ENCODE measurements at regions not wholly inside any gene's neighbourhood (a gene's known extent, or its start where the extent isn't known, plus 50 kb on each side); places are given as distances from the start of the nearest gene placed in this dataset.

DNA sequence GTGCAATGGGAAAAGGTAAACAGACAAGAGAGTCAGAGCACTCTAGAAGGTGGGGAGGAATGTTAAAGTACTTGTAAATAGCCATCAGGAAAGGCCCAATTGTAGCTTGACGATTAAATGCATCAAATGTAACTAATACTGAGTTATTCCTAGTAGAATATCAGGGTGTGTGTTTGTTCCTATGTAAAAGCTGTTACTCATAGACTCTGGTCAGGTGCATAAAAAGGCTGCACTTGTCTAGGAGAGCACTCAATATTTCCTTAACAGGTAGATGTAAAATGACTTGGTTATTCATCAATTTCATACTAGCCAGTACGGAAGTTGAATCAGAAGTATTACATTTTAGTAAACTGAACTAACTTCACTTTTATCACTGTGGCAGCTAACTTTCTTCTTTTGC, 179.7 kb upstream of the AGR3 start:
- TF ChIP-seq RXRA (IDR thresholded peaks at IDR 0.05; ENCODE audit: insufficient read depth, low read depth, low read length): no peak
- no peak for TF ChIP-seq CTBP2 (IDR thresholded peaks at IDR 0.05; ENCODE audit: borderline replicate concordance, insufficient read depth, insufficient read length, low read length)
- no peak for TF ChIP-seq SIRT6 (IDR thresholded peaks at IDR 0.05; ENCODE audit: low read length)
- no peak for TF ChIP-seq HDAC2 (IDR thresholded peaks at IDR 0.05; ENCODE audit: borderline replicate concordance in 1 of 2, low read depth in 2 of 2, low read length in 2 of 2)
- no peak for TF ChIP-seq RNF2 (IDR thresholded peaks at IDR 0.05; ENCODE audit: borderline replicate concordance, low read depth, low read length, missing control alignments, poor library complexity, severe bottlenecking)
- no peak for TF ChIP-seq POLR2A (IDR thresholded peaks at IDR 0.05; ENCODE audit: control extremely low read depth in 1 of 2, low read depth in 2 of 2, low read length in 2 of 2)
- TF ChIP-seq NANOG (IDR thresholded peaks at IDR 0.05; ENCODE audit: insufficient read depth, low read depth, low read length, poor library complexity, severe bottlenecking): no peak
- TF ChIP-seq CREB1 (IDR thresholded peaks at IDR 0.05): no peak
- TF ChIP-seq GABPA (IDR thresholded peaks at IDR 0.05; ENCODE audit: borderline replicate concordance, insufficient read depth, low read length): no peak
- TF ChIP-seq BRCA1 (IDR thresholded peaks at IDR 0.05; ENCODE audit: low read depth, low read length): no peak
- TF ChIP-seq EGR1 (IDR thresholded peaks at IDR 0.05; ENCODE audit: borderline replicate concordance, low read depth, low read length): no peak
- no peak for TF ChIP-seq TAF1 (IDR thresholded peaks at IDR 0.05; ENCODE audit: low read depth, low read length)
- TF ChIP-seq KDM4A (IDR thresholded peaks at IDR 0.05; ENCODE audit: low read depth, low read length, severe bottlenecking): no peak
- no peak for TF ChIP-seq TAF7 (optimal IDR thresholded peaks at IDR 0.05; ENCODE audit: borderline replicate concordance, low read depth, low read length)
- H3K18ac ChIP-seq (ENCODE audit: extremely low read depth, low read length): no peak overlapping the region
- DNase-seq (ENCODE audit: low read depth in 1 of 2, low spot score in 2 of 2) (no peak), FAIRE-seq (no peak)
- H2BK5ac ChIP-seq (ENCODE audit: low read depth, low read length): no peak overlapping the region
- H2BK15ac ChIP-seq (ENCODE audit: low read length): no peak overlapping the region
- no peak overlapping the region for H4K8ac ChIP-seq (ENCODE audit: extremely low read depth, insufficient read depth, low read length)
- POLR2A ChIA-PET (ENCODE audit: partially characterized antibody): no interaction called here
- H3K79me1 ChIP-seq (ENCODE audit: low read depth, low read length): no peaks in the 10 kb centered on the region
- no peak overlapping the region for H2BK20ac ChIP-seq (ENCODE audit: low read length)
- 88% methylated on average over 2 of the region's 2 CpGs; no CpG with 5 or more reads in 1 of the 2 experiments for WGBS, 2 experiments (ENCODE audit: extremely low coverage in 1 of 2, insufficient coverage in 1 of 2, insufficient read length in 1 of 2, insufficient replicate concordance in 2 of 2, low coverage in 1 of 2, low lambda C conversion rate in 2 of 2, missing lambda C conversion rate in 1 of 2)
- H3K4me2 ChIP-seq (ENCODE audit: insufficient read depth in 1 of 2, low read depth in 2 of 2, low read length in 2 of 2): no peak overlapping the region
- no peak overlapping the region for H3K27ac ChIP-seq (ENCODE audit: low read depth, low read length)
- no peak overlapping the region for H4K5ac ChIP-seq (ENCODE audit: insufficient read length, low read depth, low read length)
- no peaks in the 10 kb centered on the region for H3K27me3 ChIP-seq (replicated peaks in 1 of 4; ENCODE audit: control insufficient read depth in 3 of 4, extremely low read depth in 1 of 4, insufficient read depth in 3 of 4, low read length in 3 of 4)
- CTCF ChIA-PET (ENCODE audit: partially characterized antibody): interaction anchor here (0.6 to 1.0 kb wide), 2 partner anchors 15 to 514 kb away, joined by 3 read pairs; no protein-coding TSS in a partner anchor
- no peak overlapping the region for H2BK12ac ChIP-seq (ENCODE audit: low read depth, low read length)
- no peak overlapping the region for H4K91ac ChIP-seq (replicated peaks; ENCODE audit: insufficient read length, low read length)
- no peaks in the 10 kb centered on the region for H3K4me1 ChIP-seq (replicated peaks in 1 of 4; ENCODE audit: control insufficient read depth in 3 of 4, insufficient read depth in 4 of 4, low read length in 3 of 4)
- no peak overlapping the region for H3K56ac ChIP-seq (replicated peaks; ENCODE audit: insufficient read length, low read depth, low read length)
- H3K4ac ChIP-seq (replicated peaks; ENCODE audit: insufficient read length, low read depth, low read length): no peak overlapping the region
- no peaks in the 10 kb centered on the region for H3K23me2 ChIP-seq (ENCODE audit: low read depth, low read length)
- no peak overlapping the region for H2BK120ac ChIP-seq (replicated peaks; ENCODE audit: low read depth, low read length)
- H3K9me3 ChIP-seq (ENCODE audit: insufficient read depth in 2 of 2, low read depth in 1 of 2, low read length in 1 of 2): no peaks in the 10 kb centered on the region
- H3K14ac ChIP-seq (ENCODE audit: insufficient read length): no peak overlapping the region
- no peaks in the 10 kb centered on the region for H3K36me3 ChIP-seq (ENCODE audit: control insufficient read depth in 2 of 4, insufficient read depth in 4 of 4, low read length in 3 of 4)
- no peak overlapping the region for H2AFZ ChIP-seq (ENCODE audit: low read length)
- no peak overlapping the region for H3K4me3 ChIP-seq (ENCODE audit: extremely low read depth in 1 of 4, insufficient read depth in 2 of 4, low read depth in 3 of 4, low read length in 4 of 4)
- H2AK5ac ChIP-seq (ENCODE audit: low read depth, low read length): no peak overlapping the region
- no peak overlapping the region for H3K9ac ChIP-seq (replicated peaks in 1 of 4; ENCODE audit: extremely low read depth in 1 of 4, low read depth in 3 of 4, low read length in 3 of 4)
- no peaks in the 10 kb centered on the region for H4K20me1 ChIP-seq (replicated peaks in 1 of 2; ENCODE audit: control insufficient read depth in 1 of 2, insufficient read depth in 2 of 2, low read length in 2 of 2)
- H3K79me2 ChIP-seq (ENCODE audit: control insufficient read depth in 1 of 2, insufficient read depth in 2 of 2, low read length in 2 of 2): no peaks in the 10 kb centered on the region
- H3K23ac ChIP-seq (ENCODE audit: insufficient read length): no peak overlapping the region
